Thymus (tissue), 11 donors: ENCODE measurements at regions not wholly inside any gene's neighbourhood (a gene's known extent, or its start where the extent isn't known, plus 50 kb on each side); places are given as distances from the start of the nearest gene placed in this dataset.

Experiments
- DNase-seq, 9 donors: peaks; one replicate each; pipeline ENCODE4 v3.0.0-alpha.2; 2013; ENCODE audit warnings: low spot score in 9 of 9, low read depth in 6 of 9, missing footprints in 1 of 9
- H3K27ac ChIP-seq, 2 donors: one replicate each; pipeline ENCODE4 v1.5.1; 2013; ENCODE audit warnings: control low read depth in 1 of 2, low read depth in 1 of 2, low read length in 1 of 2, mild to moderate bottlenecking in 1 of 2, moderate library complexity in 1 of 2
- H3K27me3 ChIP-seq, 2 donors: one replicate each; pipeline ENCODE4 v1.5.1; 2013; ENCODE audit warnings: low read length in 1 of 2; ENCODE audit not compliant: control insufficient read depth in 2 of 2, insufficient read depth in 1 of 2
- H3K36me3 ChIP-seq, 2 donors: one replicate each; pipeline ENCODE4 v1.5.1; 2013; ENCODE audit warnings: low read length in 1 of 2, mild to moderate bottlenecking in 1 of 2, moderate library complexity in 1 of 2; ENCODE audit not compliant: control insufficient read depth in 2 of 2, insufficient read depth in 2 of 2
- H3K4me1 ChIP-seq, 2 donors: one replicate each; pipeline ENCODE4 v1.5.1; 2013; ENCODE audit warnings: low read length in 2 of 2; ENCODE audit not compliant: control insufficient read depth in 2 of 2, insufficient read depth in 2 of 2
- H3K4me3 ChIP-seq, 2 donors: one replicate each; pipeline ENCODE4 v1.5.1; 2013; ENCODE audit warnings: low read length in 2 of 2, control low read depth in 1 of 2, mild to moderate bottlenecking in 1 of 2
- H3K9me3 ChIP-seq, 2 donors: one replicate each; pipeline ENCODE4 v1.5.1; 2013; ENCODE audit warnings: low read length in 1 of 2, mild to moderate bottlenecking in 1 of 2; ENCODE audit not compliant: control insufficient read depth in 2 of 2, insufficient read depth in 1 of 2
- WGBS: extraction: QIAGEN DNeasy Blood & Tissue Kit; methylation state at CpG from one replicate; pipeline ENCODE4 v1.1.7; 2013; 5-methylcytosine and 5-hydroxymethylcytosine counted together
- donor health status: healthy.

GRCh38 chr12:61808856-61809255 is 451.3 kb upstream of the USP15 start:
- 92% methylated on average over 4 of the region's 4 CpGs for WGBS
- no peaks in the 10 kb centered on the region for H3K4me1 ChIP-seq
- DNase-seq = no peak

GRCh38 chr12:61810486-61810885 is 449.7 kb upstream of the USP15 start:
- Histone ChIP-seq H3K4me3 (no peak overlapping the region), H3K4me1 (no peaks in the 10 kb centered on the region), H3K27ac (no peak overlapping the region), H3K36me3 (no peaks in the 10 kb centered on the region), H3K9me3 (peaks cover 0 to 6% of the 10 kb centered on the region in 2 donors), H3K27me3 (no peaks in the 10 kb centered on the region)
- no peak for DNase-seq
- 96% methylated on average over 1 of the region's 1 CpG for WGBS

More at GRCh38 chr12:61808856-61809255, 451.3 kb upstream of the USP15 start:
- H3K36me3 ChIP-seq = no peaks in the 10 kb centered on the region
- peaks cover 0 to 6% of the 10 kb centered on the region in 2 donors for H3K9me3 ChIP-seq
- H3K27me3 ChIP-seq = no peaks in the 10 kb centered on the region
- H3K27ac ChIP-seq = no peak overlapping the region
- no peak overlapping the region for H3K4me3 ChIP-seq

- no peak for DNase-seq
- Histone ChIP-seq H3K4me3 (no peak overlapping the region), H3K9me3 (no peaks in the 10 kb centered on the region), H3K36me3 (no peaks in the 10 kb centered on the region), H3K27me3 (no peaks in the 10 kb centered on the region), H3K27ac (no peak overlapping the region), H3K4me1 (no peaks in the 10 kb centered on the region)
These were observed 438.8 kb upstream of the USP15 start for GRCh38 chr12:61821381-61821780.

- 93% methylated on average over 3 of the region's 3 CpGs for WGBS
These were observed 437.1 kb upstream of the USP15 start for GRCh38 chr12:61823102-61823501.

GRCh38 chr12:61846765-61847164 is 413.4 kb upstream of the USP15 start:
- H3K4me1 ChIP-seq = no peaks in the 10 kb centered on the region
- H3K4me3 ChIP-seq = no peak overlapping the region
- DNase-seq = no peak
- WGBS = 92% methylated on average over 5 of the region's 5 CpGs
- no peak overlapping the region for H3K27ac ChIP-seq
- H3K9me3 ChIP-seq = no peaks in the 10 kb centered on the region
- H3K36me3 ChIP-seq = no peaks in the 10 kb centered on the region
- H3K27me3 ChIP-seq = no peaks in the 10 kb centered on the region

More at GRCh38 chr12:61823102-61823501, 437.1 kb upstream of the USP15 start:
- Histone ChIP-seq H3K4me3 (no peak overlapping the region), H3K4me1 (no peaks in the 10 kb centered on the region), H3K27me3 (no peaks in the 10 kb centered on the region), H3K9me3 (no peaks in the 10 kb centered on the region), H3K27ac (no peak overlapping the region), H3K36me3 (no peaks in the 10 kb centered on the region)
- no peak for DNase-seq

GRCh38 chr12:61848893-61849292 is 411.3 kb upstream of the USP15 start:
- no peaks in the 10 kb centered on the region for H3K27me3 ChIP-seq
- no peak for DNase-seq
- H3K9me3 ChIP-seq = no peaks in the 10 kb centered on the region
- H3K4me1 ChIP-seq = no peaks in the 10 kb centered on the region
- no peak overlapping the region for H3K4me3 ChIP-seq
- H3K27ac ChIP-seq = no peak overlapping the region
- 92% methylated on average over 7 of the region's 7 CpGs for WGBS
- no peaks in the 10 kb centered on the region for H3K36me3 ChIP-seq

GRCh38 chr12:61853945-61854344 is 406.3 kb upstream of the USP15 start:
- H3K9me3 ChIP-seq = no peaks in the 10 kb centered on the region
- no peaks in the 10 kb centered on the region for H3K27me3 ChIP-seq
- H3K4me3 ChIP-seq = no peak overlapping the region
- no peak for DNase-seq
- H3K36me3 ChIP-seq = no peaks in the 10 kb centered on the region
- no peak overlapping the region for H3K27ac ChIP-seq
- H3K4me1 ChIP-seq = no peaks in the 10 kb centered on the region

GRCh38 chr12:61854902-61855301 is 405.3 kb upstream of the USP15 start:
- Histone ChIP-seq H3K27ac (no peak overlapping the region), H3K4me3 (no peak overlapping the region), H3K36me3 (no peaks in the 10 kb centered on the region), H3K27me3 (no peaks in the 10 kb centered on the region), H3K4me1 (no peaks in the 10 kb centered on the region), H3K9me3 (no peaks in the 10 kb centered on the region)
- DNase-seq = no peak

- Histone ChIP-seq H3K27ac (no peak overlapping the region), H3K9me3 (no peaks in the 10 kb centered on the region), H3K27me3 (no peaks in the 10 kb centered on the region), H3K4me1 (no peaks in the 10 kb centered on the region), H3K4me3 (no peak overlapping the region), H3K36me3 (no peaks in the 10 kb centered on the region)
- no peak for DNase-seq
- WGBS = 49% methylated on average over 2 of the region's 2 CpGs
These were observed 402.2 kb upstream of the USP15 start for GRCh38 chr12:61857968-61858367.

GRCh38 chr12:61860451-61860850 is 399.8 kb upstream of the USP15 start:
- no peak for DNase-seq
- Histone ChIP-seq H3K27me3 (no peaks in the 10 kb centered on the region), H3K27ac (no peak overlapping the region), H3K36me3 (no peaks in the 10 kb centered on the region), H3K4me1 (no peaks in the 10 kb centered on the region), H3K9me3 (no peaks in the 10 kb centered on the region), H3K4me3 (no peak overlapping the region)
